Activated CD8-positive, alpha-beta T cell treated with anti-CD3 and anti-CD28 coated beads, Interleukin-2, amount 10 ng/mL, durations not matched to agents 7 days and 5 days (primary cell): ENCODE measurements at regions not wholly inside any gene's neighbourhood (a gene's known extent, or its start where the extent isn't known, plus 50 kb on each side); places are given as distances from the start of the nearest gene placed in this dataset.

Source experiments
- ATAC-seq: fragments of 150-1000 bp; cut with Tn5 transposase; one replicate; pipeline ENCODE4 v1.10.0; 2021; ENCODE audit warnings: moderate library complexity
- CTCF ChIA-PET: fragments of 350-600 bp; sonication (Branson Sonifier 250); formaldehyde crosslinking; loops from one replicate; lab custom pipeline; 2021; ENCODE audit warnings: antibody characterized with exemption; lab: Charles Lee
- POLR2A ChIA-PET: fragments of 350-600 bp; sonication (Branson Sonifier 250); formaldehyde crosslinking; loops from one replicate; lab custom pipeline; 2021; ENCODE audit warnings: antibody characterized with exemption; lab: Charles Lee
- DNase-seq: peaks from one replicate; pipeline ENCODE4 v3.0.0-alpha.2; 2020
- H3K27ac Mint-ChIP-seq: one replicate; pipeline ENCODE4 v1.8.0; 2021; ENCODE audit warnings: mild to moderate bottlenecking, mixed read lengths
- H3K27me3 Mint-ChIP-seq: one replicate; pipeline ENCODE4 v1.8.0; 2021; ENCODE audit warnings: low read depth, mixed read lengths
- H3K36me3 Mint-ChIP-seq: one replicate; pipeline ENCODE4 v1.8.0; 2021; ENCODE audit warnings: low read depth, mixed read lengths
- H3K4me1 Mint-ChIP-seq: one replicate; pipeline ENCODE4 v1.8.0; 2021; ENCODE audit warnings: low read depth, mixed read lengths
- H3K4me3 Mint-ChIP-seq: one replicate; pipeline ENCODE4 v1.8.0; 2021; ENCODE audit warnings: mild to moderate bottlenecking, mixed read lengths
- H3K9me3 Mint-ChIP-seq: one replicate; pipeline ENCODE4 v1.8.0; 2022; ENCODE audit warnings: mixed read lengths; ENCODE audit not compliant: insufficient read depth

- DNase-seq (no peak), ATAC-seq (no peak)
- Mint-ChIP-seq H3K4me1 (no peaks in the 10 kb centered on the region), H3K27me3 (peaks cover 2% of the 10 kb centered on the region), H3K27ac (no peak overlapping the region), H3K36me3 (no peaks in the 10 kb centered on the region), H3K4me3 (no peak overlapping the region), H3K9me3 (no peaks in the 10 kb centered on the region)
- POLR2A ChIA-PET, result no interaction called here
- CTCF ChIA-PET, result no interaction called here
Observed at GRCh38 chr11:33610903-33611302, 89.7 kb downstream of the C11orf91 start.

DNA sequence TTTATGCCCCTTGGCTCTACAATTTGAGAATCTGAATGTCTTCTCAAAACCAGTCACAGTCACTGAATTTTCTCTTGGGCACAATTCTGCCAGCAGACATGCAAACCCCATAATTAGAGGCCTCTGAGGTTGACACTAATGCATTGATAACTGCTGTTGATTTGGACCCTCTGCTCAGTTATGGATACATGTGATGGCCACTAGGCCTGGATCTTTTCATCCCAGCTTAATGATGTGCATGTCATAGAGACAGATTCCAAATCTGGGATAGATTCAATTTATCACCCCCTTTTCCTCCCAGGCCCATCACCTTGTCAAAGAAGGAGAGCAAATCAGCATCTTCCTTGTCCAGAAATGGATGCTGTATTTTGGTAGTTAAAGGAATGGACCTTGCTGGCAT is 92.2 kb downstream of the C11orf91 start:
- Mint-ChIP-seq H3K4me3 (no peak overlapping the region), H3K4me1 (no peaks in the 10 kb centered on the region), H3K27ac (no peak overlapping the region), H3K9me3 (no peaks in the 10 kb centered on the region), H3K27me3 (peaks cover 6% of the 10 kb centered on the region), H3K36me3 (no peaks in the 10 kb centered on the region)
- no peak for DNase-seq
- no peak for ATAC-seq
- POLR2A ChIA-PET, result no interaction called here
- CTCF ChIA-PET, result no interaction called here

DNA sequence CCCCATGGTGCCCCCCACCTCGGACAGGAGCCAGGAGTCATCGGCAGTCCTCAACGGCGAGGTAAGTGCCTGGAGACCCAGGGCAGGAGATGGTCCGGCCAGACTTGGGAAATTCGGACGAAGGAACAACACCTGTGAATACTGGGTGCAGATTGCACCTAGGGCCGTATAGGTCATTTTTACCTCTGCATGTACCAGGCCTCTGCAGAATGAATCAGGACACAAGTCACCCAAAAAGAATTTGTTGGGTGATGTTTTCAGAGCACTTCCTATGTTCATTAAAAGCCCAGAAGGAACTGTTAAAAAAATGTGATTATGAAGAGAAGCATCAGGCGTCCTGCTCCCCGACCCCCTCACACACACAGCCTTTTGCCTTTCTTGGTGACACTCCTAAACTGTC is 93.9 kb downstream of the C11orf91 start:
- Mint-ChIP-seq H3K9me3 (no peaks in the 10 kb centered on the region), H3K36me3 (no peaks in the 10 kb centered on the region), H3K4me1 (no peaks in the 10 kb centered on the region), H3K4me3 (no peak overlapping the region), H3K27me3 (peaks cover 11% of the 10 kb centered on the region), H3K27ac (no peak overlapping the region)
- ChIA-PET POLR2A (no interaction called here), CTCF (no interaction called here)
- ATAC-seq, result no peak
- no peak for DNase-seq

DNA sequence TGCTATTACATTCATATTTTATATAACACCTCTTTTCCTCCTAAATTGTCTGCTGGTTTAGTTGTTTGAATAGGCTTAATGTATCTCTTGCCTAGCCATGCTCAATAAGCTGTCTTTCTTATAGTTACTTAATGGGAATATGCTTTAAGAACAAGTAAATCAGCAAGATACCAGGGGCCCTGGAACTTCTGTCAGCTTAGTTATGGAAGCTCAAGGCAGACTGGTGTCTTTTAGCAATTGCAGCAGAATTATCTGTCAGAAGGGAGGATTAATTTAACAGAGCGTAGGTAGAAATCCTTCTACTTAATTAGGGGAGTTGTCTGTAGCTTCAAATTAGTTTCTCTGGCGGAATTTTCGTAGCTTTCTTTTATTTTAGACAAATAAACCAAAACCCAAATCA is 94.9 kb downstream of the C11orf91 start:
- H3K4me1 Mint-ChIP-seq, result no peaks in the 10 kb centered on the region
- H3K27me3 Mint-ChIP-seq, result peaks cover 11% of the 10 kb centered on the region
- ChIA-PET CTCF (no interaction called here), POLR2A (no interaction called here)
- DNase-seq (no peak), ATAC-seq (no peak)
- H3K4me3 Mint-ChIP-seq, result no peak overlapping the region
- no peaks in the 10 kb centered on the region for H3K36me3 Mint-ChIP-seq
- no peak overlapping the region for H3K27ac Mint-ChIP-seq
- no peaks in the 10 kb centered on the region for H3K9me3 Mint-ChIP-seq

DNA sequence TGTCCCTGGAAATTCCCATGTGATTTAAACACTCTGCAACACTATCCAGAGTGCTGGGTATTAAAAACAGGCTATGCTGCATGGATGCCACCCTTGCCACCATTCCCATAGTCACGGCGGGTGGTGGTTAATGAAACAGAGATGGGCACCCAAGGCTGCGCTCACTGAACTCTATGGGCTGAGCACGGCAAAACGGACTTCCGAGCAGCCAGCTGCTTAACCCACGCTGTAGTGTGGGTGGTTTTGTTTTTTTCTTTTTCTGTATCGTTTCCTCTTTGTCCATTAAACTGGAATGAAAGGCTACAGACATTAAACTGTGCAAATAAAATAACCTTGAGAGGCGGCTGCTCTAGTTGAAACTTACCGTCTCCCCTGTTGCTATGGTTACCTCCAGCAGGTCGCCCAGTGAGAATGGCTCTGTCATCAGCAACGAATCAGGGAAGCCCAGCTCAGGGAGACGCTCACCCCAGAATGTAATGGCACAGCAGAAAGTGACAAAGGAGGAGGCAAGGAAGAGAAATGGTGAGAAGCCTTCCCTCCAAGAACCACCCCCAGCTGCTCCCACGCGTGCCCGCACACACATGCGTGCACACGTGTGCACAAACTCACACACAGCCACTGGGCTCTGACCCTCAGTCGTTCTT is 102.1 kb downstream of the C11orf91 start:
- Mint-ChIP-seq H3K4me1 (no peaks in the 10 kb centered on the region), H3K36me3 (no peaks in the 10 kb centered on the region), H3K4me3 (no peak overlapping the region), H3K9me3 (no peaks in the 10 kb centered on the region), H3K27ac (no peak overlapping the region), H3K27me3 (peaks cover 5% of the 10 kb centered on the region)
- ATAC-seq (no peak), DNase-seq (no peak)
- CTCF ChIA-PET, result no interaction called here
- POLR2A ChIA-PET, result no interaction called here

DNA sequence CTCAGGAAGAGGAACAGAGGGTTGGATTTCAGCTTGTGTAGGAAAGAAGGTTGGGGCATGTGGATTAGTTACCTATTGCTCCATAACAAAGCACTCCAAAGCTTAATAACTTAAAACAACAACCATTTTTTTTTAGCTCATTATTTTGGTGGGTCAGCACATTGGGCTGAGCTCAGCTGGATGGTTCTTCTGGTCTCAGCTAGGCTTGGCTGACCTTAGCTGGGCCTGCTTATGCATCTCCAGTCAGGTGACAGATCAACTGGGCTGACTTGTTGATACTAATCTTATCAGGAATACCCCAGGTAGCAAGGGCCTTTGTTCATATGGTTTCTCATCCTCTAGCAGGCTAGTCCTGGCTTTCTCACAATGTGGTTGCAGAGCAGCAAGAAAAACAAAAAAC is 106.4 kb downstream of the C11orf91 start:
- ATAC-seq (no peak), DNase-seq (no peak)
- H3K36me3 Mint-ChIP-seq, result no peaks in the 10 kb centered on the region
- no peak overlapping the region for H3K27ac Mint-ChIP-seq
- no peaks in the 10 kb centered on the region for H3K4me1 Mint-ChIP-seq
- POLR2A ChIA-PET, result no interaction called here
- H3K4me3 Mint-ChIP-seq, result no peak overlapping the region
- CTCF ChIA-PET, result no interaction called here
- H3K9me3 Mint-ChIP-seq, result no peaks in the 10 kb centered on the region
- no peaks in the 10 kb centered on the region for H3K27me3 Mint-ChIP-seq

- Mint-ChIP-seq H3K27ac (no peak overlapping the region), H3K27me3 (no peaks in the 10 kb centered on the region), H3K4me3 (no peak overlapping the region), H3K4me1 (no peaks in the 10 kb centered on the region), H3K36me3 (no peaks in the 10 kb centered on the region), H3K9me3 (no peaks in the 10 kb centered on the region)
- ATAC-seq (no peak), DNase-seq (no peak)
- POLR2A ChIA-PET, result no interaction called here
- CTCF ChIA-PET, result no interaction called here
Observed at GRCh38 chr11:33590441-33590840, 110.2 kb downstream of the C11orf91 start.

DNA sequence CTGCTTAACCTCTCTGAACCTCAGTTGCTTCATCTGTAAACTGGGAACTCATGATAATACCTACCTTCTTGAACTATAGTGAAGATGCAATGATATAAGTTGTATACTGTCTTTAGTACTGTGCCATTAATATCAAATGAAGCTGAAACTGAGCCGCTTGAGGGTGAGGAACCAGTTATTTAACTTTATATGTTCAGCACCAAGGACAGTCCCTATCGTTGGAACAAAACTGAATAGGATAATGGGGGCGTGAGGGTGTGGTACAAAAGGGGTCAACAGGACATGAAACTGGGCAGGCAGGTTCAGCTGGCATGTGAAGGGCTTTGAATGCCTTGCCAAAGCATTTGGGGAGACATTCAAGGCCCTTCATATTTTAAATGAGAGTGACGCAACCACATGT is 112.6 kb downstream of the C11orf91 start:
- no peaks in the 10 kb centered on the region for H3K36me3 Mint-ChIP-seq
- H3K4me1 Mint-ChIP-seq, result no peaks in the 10 kb centered on the region
- no peaks in the 10 kb centered on the region for H3K27me3 Mint-ChIP-seq
- no peaks in the 10 kb centered on the region for H3K9me3 Mint-ChIP-seq
- H3K27ac Mint-ChIP-seq, result no peak overlapping the region
- no peak overlapping the region for H3K4me3 Mint-ChIP-seq
- ATAC-seq, result no peak
- ChIA-PET POLR2A (no interaction called here), CTCF (interaction anchor here (1.1 kb wide), 1 partner anchor 14 kb away, joined by 3 read pairs; no protein-coding TSS in a partner anchor)
- DNase-seq, result no peak

DNA sequence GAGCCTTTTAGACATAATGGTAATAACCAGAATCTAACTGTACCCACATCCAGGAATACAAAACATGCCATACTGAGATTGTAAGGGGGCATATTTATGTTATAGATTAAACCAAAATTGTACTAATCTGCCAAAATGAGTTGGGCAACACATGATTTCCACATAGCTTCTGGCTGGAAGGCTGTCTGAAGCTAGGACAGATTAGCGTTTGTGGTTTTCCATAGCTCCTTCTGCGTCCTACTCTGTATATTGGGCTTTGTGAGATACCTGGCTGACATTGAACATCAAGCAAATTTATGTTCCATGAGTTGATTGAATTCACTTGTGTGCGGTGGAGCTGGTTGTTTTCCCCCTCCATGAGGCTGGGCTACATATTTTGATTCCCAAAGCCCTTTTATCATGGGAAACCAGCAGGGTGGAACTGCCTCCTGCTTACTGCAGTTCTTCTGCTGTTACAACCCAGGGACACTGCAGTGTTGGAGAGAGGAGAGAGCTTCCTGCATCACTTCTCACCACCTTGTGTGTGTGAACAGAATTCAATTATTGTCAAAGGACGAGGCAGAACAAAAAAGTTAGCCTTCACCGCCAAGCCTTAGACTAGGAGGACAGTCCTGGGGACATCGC is 114.9 kb downstream of the C11orf91 start:
- H3K36me3 Mint-ChIP-seq, result no peaks in the 10 kb centered on the region
- peaks cover 5% of the 10 kb centered on the region for H3K27me3 Mint-ChIP-seq
- DNase-seq, result no peak
- ChIA-PET POLR2A (no interaction called here), CTCF (no interaction called here)
- no peak overlapping the region for H3K27ac Mint-ChIP-seq
- no peaks in the 10 kb centered on the region for H3K4me1 Mint-ChIP-seq
- H3K4me3 Mint-ChIP-seq, result no peak overlapping the region
- H3K9me3 Mint-ChIP-seq, result no peaks in the 10 kb centered on the region
- ATAC-seq, result no peak

DNA sequence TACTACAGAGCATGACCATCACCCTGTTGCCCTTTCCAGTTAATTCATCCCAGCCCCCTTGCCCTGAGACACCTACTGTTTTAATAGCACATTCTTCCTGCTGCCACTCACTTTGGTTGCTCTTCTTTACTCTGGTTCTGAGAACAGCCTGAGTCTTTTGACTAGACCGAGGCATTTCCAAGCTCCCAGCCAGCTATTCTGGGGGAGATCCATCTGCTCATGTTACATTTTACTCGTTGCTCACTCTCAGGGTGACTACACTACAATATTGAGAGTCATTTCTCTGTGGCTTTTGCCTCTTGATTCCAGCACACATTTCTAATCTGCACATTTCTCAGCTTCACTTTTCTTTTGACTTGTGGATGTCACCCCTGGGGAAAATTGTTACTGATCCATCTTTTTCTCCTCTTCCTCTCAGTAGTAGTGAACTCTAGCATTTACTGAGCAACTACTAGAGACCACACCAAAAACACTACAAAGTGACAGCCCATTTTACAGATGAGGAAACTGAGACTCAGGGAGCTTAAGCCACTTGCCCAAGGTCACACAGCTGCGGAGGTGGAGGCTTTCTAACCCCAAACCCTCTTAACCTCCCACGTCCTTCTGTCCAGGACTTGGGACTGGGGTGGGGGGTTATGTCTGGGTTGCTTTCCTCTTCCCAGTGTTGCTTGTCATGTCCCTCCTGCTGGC is 117.8 kb downstream of the C11orf91 start:
- Mint-ChIP-seq H3K4me1 (no peaks in the 10 kb centered on the region), H3K27me3 (peaks cover 5% of the 10 kb centered on the region), H3K4me3 (no peak overlapping the region), H3K36me3 (no peaks in the 10 kb centered on the region), H3K27ac (no peak overlapping the region), H3K9me3 (no peaks in the 10 kb centered on the region)
- DNase-seq (no peak), ATAC-seq (no peak)
- ChIA-PET POLR2A (no interaction called here), CTCF (no interaction called here)

DNA sequence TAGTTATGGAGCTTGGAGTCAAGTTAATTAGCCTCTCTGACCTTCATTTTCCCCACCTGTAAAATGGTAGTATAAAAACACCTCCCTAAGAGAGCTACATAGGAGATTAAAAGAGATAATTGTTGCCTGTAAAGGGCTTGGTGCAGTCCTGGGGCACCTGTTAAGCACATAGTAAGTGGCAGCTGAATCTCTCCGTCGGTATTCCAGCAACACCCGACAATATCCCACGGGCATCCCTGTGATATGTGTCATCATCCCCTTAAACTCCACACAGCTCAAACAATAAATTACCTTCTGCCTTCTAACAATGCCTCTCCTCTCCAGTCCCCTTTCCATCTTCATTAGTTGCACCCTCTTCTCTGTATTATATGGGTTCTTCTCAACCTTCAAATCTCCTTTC is 121.5 kb downstream of the C11orf91 start:
- Mint-ChIP-seq H3K27me3 (peaks cover 5% of the 10 kb centered on the region), H3K4me1 (no peaks in the 10 kb centered on the region), H3K4me3 (no peak overlapping the region), H3K9me3 (no peaks in the 10 kb centered on the region), H3K27ac (no peak overlapping the region), H3K36me3 (no peaks in the 10 kb centered on the region)
- DNase-seq (no peak), ATAC-seq (no peak)
- POLR2A ChIA-PET, result no interaction called here
- CTCF ChIA-PET, result no interaction called here

GRCh38 chr11:33577204-33577603 is 123.4 kb downstream of the C11orf91 start:
- CTCF ChIA-PET, result no interaction called here
- H3K9me3 Mint-ChIP-seq, result no peaks in the 10 kb centered on the region
- POLR2A ChIA-PET, result no interaction called here
- ATAC-seq (no peak), DNase-seq (no peak)
- no peak overlapping the region for H3K4me3 Mint-ChIP-seq
- H3K36me3 Mint-ChIP-seq, result no peaks in the 10 kb centered on the region
- peaks cover 2% of the 10 kb centered on the region for H3K27me3 Mint-ChIP-seq
- H3K4me1 Mint-ChIP-seq, result no peaks in the 10 kb centered on the region
- no peak overlapping the region for H3K27ac Mint-ChIP-seq
